Activated T-cell treated with anti-CD3 and anti-CD28 coated beads, Interleukin-2, amount 50 U/mL, for 4 hours (primary cell): ENCODE measurements at regions not wholly inside any gene's neighbourhood (a gene's known extent, or its start where the extent isn't known, plus 50 kb on each side); places are given as distances from the start of the nearest gene placed in this dataset.
"Not testable (repeated sequence)": the region's sequence is repeated elsewhere in the genome, so short reads cannot be mapped to it uniquely, and the experiment has no call there.

Experiments used
- ATAC-seq, 2 donors: fragments of 200-7000 bp; cut with Tn5 transposase; one replicate each; pipeline ENCODE4 v1.10.0; 2021
- DNase-seq: peaks from one replicate; pipeline ENCODE4 v3.0.0-alpha.2; 2020
- H3K27me3 Mint-ChIP-seq: one replicate; pipeline ENCODE4 v1.8.0; 2021; ENCODE audit warnings: low read depth, mixed read lengths
- H3K36me3 Mint-ChIP-seq: one replicate; pipeline ENCODE4 v1.8.0; 2022; ENCODE audit warnings: mixed read lengths; ENCODE audit not compliant: insufficient read depth
- H3K4me1 Mint-ChIP-seq: one replicate; pipeline ENCODE4 v1.8.0; 2021; ENCODE audit warnings: low read depth, mixed read lengths
- H3K4me3 Mint-ChIP-seq: one replicate; pipeline ENCODE4 v1.8.0; 2021; ENCODE audit warnings: mild to moderate bottlenecking, moderate library complexity, mixed read lengths
- H3K9me3 Mint-ChIP-seq: one replicate; pipeline ENCODE4 v1.8.0; 2021; ENCODE audit warnings: mixed read lengths

GRCh38 chr16:85517154-85517553 is 96.0 kb upstream of the GSE1 start:
- Mint-ChIP-seq H3K36me3 (no peaks in the 10 kb centered on the region), H3K27me3 (no peaks in the 10 kb centered on the region), H3K4me3 (no peak overlapping the region), H3K9me3 (peaks cover 4% of the 10 kb centered on the region), H3K4me1 (no peaks in the 10 kb centered on the region)
- ATAC-seq (no peak), DNase-seq (no peak)

- DNase-seq: no peak
- ATAC-seq: no peak
- Mint-ChIP-seq H3K9me3 (peaks cover 4% of the 10 kb centered on the region), H3K36me3 (no peaks in the 10 kb centered on the region), H3K27me3 (no peaks in the 10 kb centered on the region), H3K4me1 (no peaks in the 10 kb centered on the region), H3K4me3 (no peak overlapping the region)
These were observed 95.5 kb upstream of the GSE1 start for GRCh38 chr16:85517563-85518179.

GRCh38 chr16:85518398-85519049 is 94.6 kb upstream of the GSE1 start:
- ATAC-seq (no peak), DNase-seq (no peak)
- H3K9me3 Mint-ChIP-seq: peaks cover 4% of the 10 kb centered on the region
- no peaks in the 10 kb centered on the region for H3K4me1 Mint-ChIP-seq
- no peaks in the 10 kb centered on the region for H3K36me3 Mint-ChIP-seq
- no peaks in the 10 kb centered on the region for H3K27me3 Mint-ChIP-seq
- H3K4me3 Mint-ChIP-seq: no peak overlapping the region

- H3K36me3 Mint-ChIP-seq, DNase-seq, H3K27me3 Mint-ChIP-seq, H3K9me3 Mint-ChIP-seq, H3K4me3 Mint-ChIP-seq, ATAC-seq, H3K4me1 Mint-ChIP-seq: not testable (repeated sequence)
These were observed 94.1 kb upstream of the GSE1 start for GRCh38 chr16:85519050-85519440.

GRCh38 chr16:85519540-85520231 is 93.4 kb upstream of the GSE1 start:
- Mint-ChIP-seq H3K9me3 (peaks cover 4% of the 10 kb centered on the region), H3K4me1 (no peaks in the 10 kb centered on the region), H3K27me3 (no peaks in the 10 kb centered on the region), H3K36me3 (no peaks in the 10 kb centered on the region), H3K4me3 (no peak overlapping the region)
- DNase-seq (no peak), ATAC-seq (no peak)

- no peaks in the 10 kb centered on the region for H3K27me3 Mint-ChIP-seq
- ATAC-seq (no peak), DNase-seq (no peak)
- no peak overlapping the region for H3K4me3 Mint-ChIP-seq
- H3K9me3 Mint-ChIP-seq: peaks cover 4% of the 10 kb centered on the region
- H3K36me3 Mint-ChIP-seq: no peaks in the 10 kb centered on the region
- no peaks in the 10 kb centered on the region for H3K4me1 Mint-ChIP-seq
These were observed 92.1 kb upstream of the GSE1 start for GRCh38 chr16:85520853-85521521.

- no peaks in the 10 kb centered on the region for H3K4me1 Mint-ChIP-seq
- DNase-seq (no peak), ATAC-seq (no peak)
- peaks cover 4% of the 10 kb centered on the region for H3K9me3 Mint-ChIP-seq
- no peak overlapping the region for H3K4me3 Mint-ChIP-seq
- H3K27me3 Mint-ChIP-seq: no peaks in the 10 kb centered on the region
- H3K36me3 Mint-ChIP-seq: no peaks in the 10 kb centered on the region
These were observed 91.4 kb upstream of the GSE1 start for GRCh38 chr16:85521552-85522307.

GRCh38 chr16:85522308-85522841 is 90.7 kb upstream of the GSE1 start:
- DNase-seq (no peak), ATAC-seq (no peak)
- H3K9me3 Mint-ChIP-seq: peaks cover 4% of the 10 kb centered on the region
- no peaks in the 10 kb centered on the region for H3K4me1 Mint-ChIP-seq
- H3K36me3 Mint-ChIP-seq: no peaks in the 10 kb centered on the region
- no peaks in the 10 kb centered on the region for H3K27me3 Mint-ChIP-seq
- no peak overlapping the region for H3K4me3 Mint-ChIP-seq

- Mint-ChIP-seq H3K36me3 (no peaks in the 10 kb centered on the region), H3K9me3 (peaks cover 4% of the 10 kb centered on the region), H3K4me1 (no peaks in the 10 kb centered on the region), H3K4me3 (no peak overlapping the region), H3K27me3 (no peaks in the 10 kb centered on the region)
- no peak for ATAC-seq
- no peak for DNase-seq
These were observed 90.1 kb upstream of the GSE1 start for GRCh38 chr16:85522842-85523601.

- Mint-ChIP-seq H3K4me3 (no peak overlapping the region), H3K27me3 (no peaks in the 10 kb centered on the region), H3K4me1 (no peaks in the 10 kb centered on the region), H3K9me3 (peaks cover 4% of the 10 kb centered on the region), H3K36me3 (no peaks in the 10 kb centered on the region)
- ATAC-seq: no peak
- no peak for DNase-seq
These were observed 89.3 kb upstream of the GSE1 start for GRCh38 chr16:85523602-85524364.

GRCh38 chr16:85524365-85524629 is 88.8 kb upstream of the GSE1 start:
- H3K4me3 Mint-ChIP-seq: no peak overlapping the region
- no peaks in the 10 kb centered on the region for H3K36me3 Mint-ChIP-seq
- ATAC-seq: no peak

GRCh38 chr16:85524630-85525419 is 88.3 kb upstream of the GSE1 start:
- ATAC-seq (no peak), DNase-seq (no peak)
- H3K36me3 Mint-ChIP-seq: no peaks in the 10 kb centered on the region
- no peaks in the 10 kb centered on the region for H3K27me3 Mint-ChIP-seq
- H3K4me1 Mint-ChIP-seq: no peaks in the 10 kb centered on the region
- H3K9me3 Mint-ChIP-seq: no peaks in the 10 kb centered on the region
- no peak overlapping the region for H3K4me3 Mint-ChIP-seq

More at GRCh38 chr16:85524365-85524629, 88.8 kb upstream of the GSE1 start:
- no peaks in the 10 kb centered on the region for H3K4me1 Mint-ChIP-seq
- H3K27me3 Mint-ChIP-seq: no peaks in the 10 kb centered on the region
- DNase-seq: no peak
- H3K9me3 Mint-ChIP-seq: peaks cover 4% of the 10 kb centered on the region
